NCI-H2227 treated with DMSO at 0.1 percent for 48 hours (cell line): ENCODE measurements at regions not wholly inside any gene's neighbourhood (a gene's known extent, or its start where the extent isn't known, plus 50 kb on each side); places are given as distances from the start of the nearest gene placed in this dataset.
"Not testable (repeated sequence)": the region's sequence is repeated elsewhere in the genome, so short reads cannot be mapped to it uniquely, and the experiment has no call there.

Source experiments
- DNase-seq: peaks from one replicate; lab custom pipeline; 2025; lab: John Stamatoyannopoulos, UW

DNA sequence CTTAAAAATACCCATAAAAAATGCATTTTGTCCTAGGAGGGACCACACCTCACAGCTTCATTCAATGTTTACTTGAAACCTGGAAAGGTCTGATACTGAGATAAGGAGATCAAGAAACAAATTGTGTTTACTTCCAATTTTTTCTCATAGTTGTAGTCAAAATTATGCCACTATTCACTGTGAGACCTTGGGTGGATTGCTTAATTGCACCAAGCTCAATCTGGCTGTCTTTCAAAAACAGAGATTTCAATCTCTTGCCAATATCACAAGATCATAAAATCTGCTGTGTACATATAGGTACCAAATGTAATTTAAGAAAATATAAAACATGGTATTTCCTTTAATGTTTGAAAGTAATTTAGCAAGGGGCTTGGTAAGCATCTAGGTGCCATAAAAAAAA is 186.4 kb upstream of the THBS1 start:
- DNase-seq: no peak

DNA sequence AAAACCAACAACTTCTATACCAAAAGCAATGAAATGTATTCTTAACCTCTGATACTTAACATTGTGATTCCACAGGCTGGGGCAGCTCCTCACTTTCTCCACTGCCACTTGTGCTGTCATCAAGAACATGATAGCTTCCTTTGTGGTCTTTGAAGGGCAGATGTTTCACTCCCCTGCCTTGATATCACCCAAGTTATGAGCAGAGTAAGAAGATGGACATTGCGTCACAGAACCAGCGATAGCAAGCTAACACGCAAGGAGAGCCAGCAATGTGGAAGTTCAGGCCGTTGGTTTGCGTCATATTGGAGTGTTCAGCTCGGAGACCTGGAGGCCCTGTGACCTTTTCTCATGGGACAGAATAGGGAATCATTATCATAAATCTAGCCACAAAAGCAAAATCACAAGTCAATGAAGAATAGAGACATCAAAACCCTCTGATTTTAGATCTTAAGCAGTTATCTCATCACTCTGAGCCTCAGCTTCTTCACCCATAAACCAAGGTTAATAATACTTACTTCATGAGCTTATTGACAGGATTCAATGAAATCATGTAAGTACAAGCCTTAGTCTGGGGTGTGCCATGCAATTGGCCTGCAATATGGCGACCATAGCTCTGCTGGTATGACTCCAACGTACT is 183.8 kb upstream of the THBS1 start:
- no peak for DNase-seq

DNA sequence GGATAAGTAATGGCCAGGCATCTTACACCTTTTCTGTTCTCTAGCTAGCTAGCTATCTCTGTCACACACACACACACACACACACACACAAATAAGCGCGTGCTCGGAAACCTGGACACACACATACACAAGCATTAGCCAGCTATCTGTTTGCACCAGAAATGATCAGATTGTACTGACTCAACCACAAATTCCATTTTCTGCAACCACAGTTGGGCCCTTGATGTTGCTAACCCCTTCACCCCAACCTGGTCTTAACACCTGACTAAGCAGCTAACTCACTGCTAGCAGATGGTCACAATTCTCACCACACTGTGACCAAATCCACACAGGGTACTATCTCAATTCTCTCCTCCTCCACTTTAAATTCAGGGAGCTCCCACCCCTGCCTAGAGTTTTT is 183.0 kb upstream of the THBS1 start:
- DNase-seq: no peak

DNA sequence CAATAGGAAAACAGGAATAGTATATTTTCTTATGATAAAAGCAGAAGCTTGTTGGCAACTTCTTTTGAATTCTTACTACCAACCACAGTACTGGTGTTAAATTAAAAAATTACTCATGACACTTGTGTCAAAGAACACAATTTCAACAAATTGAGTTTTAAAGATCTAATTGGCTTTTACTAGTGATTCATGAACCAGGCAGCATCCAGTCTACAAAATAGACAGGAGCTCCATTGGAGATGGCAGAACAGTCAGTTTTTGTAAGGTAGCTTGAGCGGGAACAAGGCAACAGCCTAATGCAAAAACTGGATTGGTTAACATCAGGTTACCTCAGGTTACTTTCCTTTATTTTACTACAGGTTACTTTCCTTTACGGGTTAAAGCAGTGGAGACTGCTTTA is 181.3 kb upstream of the THBS1 start:
- no peak for DNase-seq

DNA sequence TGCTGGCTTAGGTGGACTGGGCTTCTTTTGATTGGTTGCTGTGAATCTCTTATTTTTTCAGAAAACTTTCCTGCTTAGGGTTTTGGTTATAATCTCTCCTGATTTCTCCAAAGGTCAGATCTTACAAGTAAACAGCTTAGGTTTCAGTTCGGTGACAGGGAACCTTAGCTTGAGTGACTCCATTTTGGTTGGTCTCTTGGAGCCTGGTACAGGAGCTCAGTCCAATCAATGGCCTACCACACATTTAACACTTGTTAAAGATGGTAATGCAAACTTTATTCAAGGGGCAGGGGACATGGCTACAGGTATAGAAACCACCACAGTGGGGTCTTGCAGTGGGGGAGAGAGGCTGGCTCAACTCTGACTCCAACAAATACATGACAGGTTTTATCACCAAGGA is 180.9 kb upstream of the THBS1 start:
- no peak for DNase-seq

GRCh38 chr15:39400821-39401550 is 179.9 kb upstream of the THBS1 start:
- DNase-seq: no peak

DNA sequence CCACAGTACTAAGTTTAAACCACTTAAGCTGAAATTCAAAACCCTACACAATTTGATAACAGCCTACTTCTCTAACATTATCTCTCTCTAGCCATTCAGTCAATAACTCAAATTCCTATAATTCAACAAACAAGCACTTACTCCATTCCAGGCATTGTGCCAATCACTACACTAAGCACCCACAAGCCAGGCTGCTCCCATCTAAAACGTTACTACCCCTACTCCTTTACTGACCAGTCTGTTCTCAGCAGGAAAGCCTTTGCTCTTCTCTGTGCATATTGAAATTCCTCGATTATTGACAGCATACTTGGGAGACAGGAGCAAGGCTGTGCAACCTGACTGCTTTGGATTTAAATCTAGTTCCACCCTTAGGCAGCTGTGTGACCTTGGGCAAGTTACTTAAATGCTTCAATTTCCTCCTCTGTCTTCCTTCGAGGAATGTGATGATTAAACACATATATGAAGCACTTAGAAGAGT is 177.2 kb upstream of the THBS1 start:
- DNase-seq: peak; percentile 76

DNA sequence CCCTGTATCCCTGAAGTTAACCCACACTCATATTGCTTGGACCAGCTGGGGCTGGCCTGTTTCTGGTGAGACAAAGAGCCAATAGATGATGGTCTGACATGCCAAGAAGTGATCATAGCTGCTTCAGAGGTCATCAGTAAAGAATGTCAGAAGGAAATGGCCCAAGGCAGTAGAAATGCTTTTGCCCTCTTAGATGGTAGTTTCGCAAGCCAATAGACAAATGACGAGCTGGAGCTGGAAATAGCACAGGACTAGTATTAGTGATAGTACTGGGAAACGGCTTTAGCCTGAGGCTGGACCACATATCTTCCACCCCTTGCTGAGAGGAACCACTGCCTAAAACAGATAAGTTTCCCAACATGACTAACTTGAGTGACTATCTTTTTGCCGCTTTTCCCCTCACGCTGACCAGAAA is 176.1 kb upstream of the THBS1 start:
- no peak for DNase-seq

DNA sequence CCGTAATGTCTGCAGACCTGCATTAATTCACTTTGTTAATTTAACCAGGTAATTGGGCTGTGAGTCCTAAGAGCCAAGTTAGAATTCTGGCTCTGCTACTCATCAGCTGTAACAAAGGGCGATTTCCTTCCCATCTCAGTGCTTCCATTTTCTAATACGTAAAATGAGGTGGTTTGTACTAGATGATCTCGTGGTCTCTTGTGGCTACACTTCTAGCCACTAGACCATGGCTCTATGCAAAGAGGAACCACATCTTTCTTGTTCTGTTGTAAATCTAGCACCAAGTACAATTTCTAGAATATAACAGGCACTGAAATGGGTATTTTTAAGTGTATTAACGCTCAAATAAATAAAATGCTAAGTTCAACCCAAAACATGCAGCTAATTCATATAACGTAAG is 174.4 kb upstream of the THBS1 start:
- DNase-seq: no peak

GRCh38 chr15:39407116-39407515 is 173.8 kb upstream of the THBS1 start:
- DNase-seq: no peak

DNA sequence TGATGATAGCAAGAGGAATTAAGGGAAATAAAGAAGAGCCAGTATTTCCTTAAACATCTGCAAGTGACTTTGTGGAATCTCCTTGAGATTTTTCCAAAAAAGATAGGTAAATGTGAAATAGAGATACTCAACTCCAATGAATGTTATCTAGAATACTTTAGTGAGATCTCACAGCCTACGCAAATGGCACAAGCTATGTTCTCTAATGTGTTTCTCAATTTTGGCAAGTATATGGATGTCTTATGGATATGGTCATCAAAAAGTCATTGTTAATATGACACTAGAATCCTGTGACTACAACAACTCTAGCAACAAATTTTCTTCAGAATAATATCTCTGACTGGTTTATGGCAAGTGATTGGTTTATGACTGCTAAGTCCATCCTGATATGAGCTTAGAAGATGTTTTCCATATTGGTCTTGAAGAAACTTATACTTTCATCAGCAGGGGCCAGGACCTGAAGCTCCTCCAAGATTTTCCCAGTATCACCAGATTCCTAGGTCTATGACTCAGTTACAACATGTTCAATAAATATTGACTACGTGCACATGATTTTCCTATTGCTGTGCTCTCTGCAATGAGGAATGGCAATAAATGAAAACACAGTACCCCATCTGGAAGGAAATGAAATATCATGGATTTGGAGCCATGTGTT is 170.9 kb upstream of the THBS1 start:
- DNase-seq: no peak

GRCh38 chr15:39411102-39411989 is 169.5 kb upstream of the THBS1 start:
- DNase-seq: no peak

DNA sequence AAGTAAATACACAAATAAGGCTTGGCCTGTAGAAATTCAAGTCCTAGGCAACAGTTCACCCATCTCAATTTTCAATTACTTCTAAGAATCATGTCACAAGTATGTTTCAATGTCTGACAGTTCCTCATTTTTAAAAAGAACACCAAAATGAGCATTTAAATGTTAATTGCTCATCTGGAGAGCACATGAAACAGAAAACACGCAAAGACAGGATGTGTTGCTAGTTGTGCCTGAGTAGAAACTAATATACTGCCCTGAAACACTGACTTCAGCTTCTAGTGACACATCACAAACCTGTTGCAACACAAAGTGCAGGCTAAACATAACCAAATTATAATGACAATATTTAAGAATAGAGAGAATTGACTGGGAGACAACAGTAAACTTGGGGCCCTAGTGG is 167.3 kb upstream of the THBS1 start:
- no peak for DNase-seq

- no peak for DNase-seq
These were observed 166.7 kb upstream of the THBS1 start for GRCh38 chr15:39414201-39414600.

GRCh38 chr15:39415634-39416033 is 165.2 kb upstream of the THBS1 start:
- no peak for DNase-seq

DNA sequence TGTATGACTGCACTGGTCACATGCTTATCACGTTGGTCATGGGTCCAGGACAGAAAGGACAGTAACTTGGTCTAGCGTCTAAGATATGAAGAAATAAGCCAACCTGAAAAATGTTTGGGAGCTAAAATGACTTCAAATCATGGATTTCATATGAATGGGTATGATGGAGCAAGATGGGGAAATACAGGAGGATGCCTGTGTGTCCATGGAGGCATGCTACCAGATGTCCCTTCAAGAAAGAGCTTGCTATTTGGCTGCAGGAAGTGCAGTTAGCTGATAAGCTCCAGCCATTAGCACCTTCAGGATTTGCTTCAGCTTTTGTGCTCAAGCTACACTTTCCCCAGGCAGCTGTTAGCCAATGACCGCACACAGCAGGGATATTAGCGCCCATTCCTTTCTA is 164.6 kb upstream of the THBS1 start:
- DNase-seq: no peak

- DNase-seq: no peak
These were observed 163.3 kb upstream of the THBS1 start for GRCh38 chr15:39417366-39418134.

- no peak for DNase-seq
These were observed 161.2 kb upstream of the THBS1 start for GRCh38 chr15:39419651-39420050.

- peak; percentile 22 for DNase-seq
These were observed 160.6 kb upstream of the THBS1 start for GRCh38 chr15:39420123-39420852.

DNA sequence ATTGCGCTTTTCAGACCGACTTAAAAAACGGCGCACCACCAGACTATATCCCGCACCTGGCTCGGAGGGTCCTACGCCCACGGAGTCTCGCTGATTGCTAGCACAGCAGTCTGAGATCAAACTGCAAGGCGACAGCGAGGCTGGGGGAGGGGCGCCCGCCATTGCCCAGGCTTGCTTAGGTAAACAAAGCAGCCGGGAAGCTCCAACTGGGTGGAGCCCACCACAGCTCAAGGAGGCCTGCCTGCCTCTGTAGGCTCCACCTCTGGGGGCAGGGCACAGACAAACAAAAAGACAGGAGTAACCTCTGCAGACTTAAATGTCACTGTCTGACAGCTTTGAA is 160.1 kb upstream of the THBS1 start:
- not testable (repeated sequence) for DNase-seq
